HG02571 (cell line): ENCODE measurements at regions not wholly inside any gene's neighbourhood (a gene's known extent, or its start where the extent isn't known, plus 50 kb on each side); places are given as distances from the start of the nearest gene placed in this dataset.

Experiments used
- ATAC-seq: cut with Tn5 transposase; IDR thresholded peaks from one replicate; pipeline ENCODE4 v1.9.1; 2021; ENCODE audit warnings: mild to moderate bottlenecking, moderate library complexity; ENCODE audit not compliant: unreplicated experiment

- ATAC-seq = no peak
Observed at GRCh38 chr1:90782046-90782445, 64.9 kb upstream of the BARHL2 start.

- no peak for ATAC-seq
Observed at GRCh38 chr1:90781534-90781933, 64.4 kb upstream of the BARHL2 start.

- ATAC-seq = no peak
Observed at GRCh38 chr1:90780981-90781380, 63.9 kb upstream of the BARHL2 start.

- no peak for ATAC-seq
Observed at GRCh38 chr1:90779573-90779972, 62.5 kb upstream of the BARHL2 start.

DNA sequence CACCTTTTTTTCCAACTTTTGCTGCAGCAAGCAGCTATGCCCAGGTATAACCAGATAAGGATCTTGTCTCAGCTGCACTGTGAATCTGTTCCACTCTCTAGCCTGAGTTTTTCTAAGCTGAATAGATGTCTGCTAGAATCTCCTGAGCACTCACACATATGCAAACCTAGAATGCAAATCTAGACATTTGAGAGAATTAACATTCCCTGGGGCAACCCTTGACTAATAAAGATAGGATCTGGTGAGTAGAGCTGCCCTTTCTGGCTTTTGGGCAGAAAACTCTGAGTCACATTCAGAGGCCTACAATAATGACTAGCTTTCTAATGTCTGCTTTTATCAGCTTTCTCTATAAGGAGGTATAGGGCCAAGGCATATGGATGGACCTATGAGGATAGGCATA, 61.4 kb upstream of the BARHL2 start:
- no peak for ATAC-seq

GRCh38 chr1:90773812-90774211, 56.7 kb upstream of the BARHL2 start:
- no peak for ATAC-seq

- ATAC-seq = no peak
Observed at GRCh38 chr1:90768826-90769225, 51.7 kb upstream of the BARHL2 start.

DNA sequence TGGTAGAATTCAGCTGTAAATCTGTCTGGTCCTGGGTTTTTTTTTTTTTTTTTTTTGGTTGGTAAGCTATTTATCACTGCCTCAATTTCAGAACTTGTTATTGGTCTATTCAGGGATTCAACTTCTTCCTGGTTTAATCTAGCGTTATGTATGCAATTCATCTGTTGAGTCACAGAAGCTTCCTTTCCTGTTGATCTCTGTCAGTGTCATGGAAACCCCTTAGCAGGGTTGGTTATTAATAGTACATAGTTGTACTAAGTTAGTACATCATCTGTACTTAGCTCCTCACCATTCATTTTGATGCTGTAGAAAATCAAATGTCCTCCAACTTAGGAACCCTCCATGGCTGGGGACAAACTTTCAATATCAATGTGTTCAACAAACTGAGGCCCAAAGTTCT, 51.0 kb upstream of the BARHL2 start:
- no peak for ATAC-seq
